Endodermal cell (in vitro differentiated cells): ENCODE measurements at regions not wholly inside any gene's neighbourhood (a gene's known extent, or its start where the extent isn't known, plus 50 kb on each side); places are given as distances from the start of the nearest gene placed in this dataset.

Experiments used
- DNase-seq: peaks from one replicate; pipeline ENCODE4 v3.0.0-alpha.2; 2017
- H3K27ac ChIP-seq: 2 replicates; pipeline ENCODE4 v1.5.1; 2013; ENCODE audit warnings: mild to moderate bottlenecking, low read depth, low read length, moderate library complexity
- H3K27me3 ChIP-seq: 2 replicates; pipeline ENCODE4 v1.6.1; 2013; ENCODE audit warnings: mild to moderate bottlenecking, low read length, moderate library complexity; ENCODE audit not compliant: insufficient read depth, control insufficient read depth, poor library complexity, severe bottlenecking
- H3K36me3 ChIP-seq: 2 replicates; pipeline ENCODE4 v1.7.0; 2013; ENCODE audit warnings: mild to moderate bottlenecking, low read length, moderate library complexity; ENCODE audit not compliant: control insufficient read depth, insufficient read depth
- H3K4me1 ChIP-seq: one replicate; pipeline ENCODE4 v1.7.0; 2013; ENCODE audit warnings: low read length; ENCODE audit not compliant: control insufficient read depth, insufficient read depth
- H3K4me3 ChIP-seq: 2 replicates; pipeline ENCODE4 v1.5.1; 2013; ENCODE audit warnings: mild to moderate bottlenecking, low read length, moderate library complexity
- H3K9ac ChIP-seq: 2 replicates; pipeline ENCODE4 v1.6.1; 2013; ENCODE audit warnings: mild to moderate bottlenecking, low read length, moderate library complexity; ENCODE audit not compliant: poor library complexity, severe bottlenecking; ENCODE audit errors: extremely low read depth
- H3K9me3 ChIP-seq: 2 replicates; pipeline ENCODE4 v1.6.1; 2013; ENCODE audit warnings: mild to moderate bottlenecking, low read length, moderate library complexity; ENCODE audit not compliant: control insufficient read depth
- H3K27ac Mint-ChIP-seq: 2 replicates; pipeline ENCODE4 v1.8.0; 2020; ENCODE audit warnings: mixed read lengths
- H3K27me3 Mint-ChIP-seq: 2 replicates; pipeline ENCODE4 v1.8.0; 2021; ENCODE audit warnings: mild to moderate bottlenecking, mixed read lengths; ENCODE audit not compliant: insufficient read depth
- H3K36me3 Mint-ChIP-seq: 2 replicates; pipeline ENCODE4 v1.8.0; 2020; ENCODE audit warnings: low read depth, mixed read lengths
- H3K4me1 Mint-ChIP-seq: 2 replicates; pipeline ENCODE4 v1.8.0; 2020; ENCODE audit warnings: mixed read lengths
- H3K4me3 Mint-ChIP-seq: 2 replicates; pipeline ENCODE4 v1.8.0; 2020; ENCODE audit warnings: mild to moderate bottlenecking, moderate library complexity, mixed read lengths
- H3K9me3 Mint-ChIP-seq: 2 replicates; pipeline ENCODE4 v1.8.0; 2020; ENCODE audit warnings: mild to moderate bottlenecking, mixed read lengths
- WGBS, 2 experiments: methylation state at CpG; one replicate each; pipeline versions ENCODE4 v1.1.5 to v1.1.7; 2013; ENCODE audit warnings: missing lambda C conversion rate in 2 of 2, mixed read lengths in 1 of 2; ENCODE audit not compliant: insufficient coverage in 1 of 2, insufficient read length in 1 of 2; 5-methylcytosine and 5-hydroxymethylcytosine counted together
- TF ChIP-seq, protein P1 (sequence below): fragments of 200-600 bp; sonication (generic); conservative IDR thresholded peaks from 2 replicates; pipeline ENCODE4 v1.5.0; 2021; ENCODE audit warnings: antibody characterized with exemption, mild to moderate bottlenecking

DNA sequence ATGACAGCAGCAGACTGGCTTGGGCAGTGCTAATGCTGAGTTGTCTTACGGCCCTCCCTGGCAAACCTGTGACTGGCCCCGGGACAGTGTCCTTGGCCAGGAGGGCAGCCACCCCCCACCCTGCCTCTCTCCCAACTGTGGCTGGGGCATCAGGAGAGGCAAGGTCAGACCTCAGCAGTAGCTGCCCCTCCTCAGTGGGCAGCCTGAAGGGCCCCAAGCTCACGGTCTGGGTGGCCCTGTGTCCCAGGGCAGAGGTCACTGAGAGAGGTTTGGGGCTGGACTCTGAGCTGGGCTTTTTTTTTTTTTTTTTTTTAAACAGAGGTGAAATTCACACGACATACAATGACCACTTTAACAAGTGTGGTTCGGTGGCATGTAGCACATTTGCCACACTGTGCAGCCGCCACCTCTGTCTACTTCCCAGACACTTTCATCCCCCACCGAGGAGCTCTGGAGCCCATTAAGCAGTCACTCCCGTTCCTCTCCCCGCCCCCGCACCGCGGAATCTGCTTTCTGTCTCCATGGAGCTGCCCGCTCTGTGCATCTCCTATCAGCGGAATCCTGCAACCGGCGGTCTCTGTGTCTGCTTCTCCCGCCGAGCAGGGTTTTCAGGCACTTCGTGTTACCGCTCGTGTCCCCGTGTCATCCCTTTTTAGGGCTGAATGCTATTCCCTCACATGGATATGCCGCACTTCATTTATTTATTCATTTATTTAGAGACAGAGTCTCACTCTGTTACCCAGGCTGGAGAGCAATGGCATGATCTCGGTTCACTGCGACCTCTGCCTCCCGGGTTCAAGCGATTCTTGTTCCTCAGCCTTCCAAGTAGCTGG lies 67.9 kb upstream of the GATA5 start:
- H3K27ac Mint-ChIP-seq, result no peak overlapping the region
- no peaks in the 10 kb centered on the region for H3K27me3 Mint-ChIP-seq
- TF ChIP-seq, protein P1, sequence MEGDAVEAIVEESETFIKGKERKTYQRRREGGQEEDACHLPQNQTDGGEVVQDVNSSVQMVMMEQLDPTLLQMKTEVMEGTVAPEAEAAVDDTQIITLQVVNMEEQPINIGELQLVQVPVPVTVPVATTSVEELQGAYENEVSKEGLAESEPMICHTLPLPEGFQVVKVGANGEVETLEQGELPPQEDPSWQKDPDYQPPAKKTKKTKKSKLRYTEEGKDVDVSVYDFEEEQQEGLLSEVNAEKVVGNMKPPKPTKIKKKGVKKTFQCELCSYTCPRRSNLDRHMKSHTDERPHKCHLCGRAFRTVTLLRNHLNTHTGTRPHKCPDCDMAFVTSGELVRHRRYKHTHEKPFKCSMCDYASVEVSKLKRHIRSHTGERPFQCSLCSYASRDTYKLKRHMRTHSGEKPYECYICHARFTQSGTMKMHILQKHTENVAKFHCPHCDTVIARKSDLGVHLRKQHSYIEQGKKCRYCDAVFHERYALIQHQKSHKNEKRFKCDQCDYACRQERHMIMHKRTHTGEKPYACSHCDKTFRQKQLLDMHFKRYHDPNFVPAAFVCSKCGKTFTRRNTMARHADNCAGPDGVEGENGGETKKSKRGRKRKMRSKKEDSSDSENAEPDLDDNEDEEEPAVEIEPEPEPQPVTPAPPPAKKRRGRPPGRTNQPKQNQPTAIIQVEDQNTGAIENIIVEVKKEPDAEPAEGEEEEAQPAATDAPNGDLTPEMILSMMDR, result no peak
- Histone ChIP-seq H3K9ac (no peak overlapping the region), H3K9me3 (no peaks in the 10 kb centered on the region), H3K27me3 (no peaks in the 10 kb centered on the region), H3K27ac (no peak overlapping the region), H3K36me3 (no peaks in the 10 kb centered on the region), H3K4me1 (no peaks in the 10 kb centered on the region), H3K4me3 (no peak overlapping the region)
- DNase-seq, result no peak
- H3K36me3 Mint-ChIP-seq, result no peaks in the 10 kb centered on the region
- H3K4me3 Mint-ChIP-seq, result no peak overlapping the region
- no peaks in the 10 kb centered on the region for H3K4me1 Mint-ChIP-seq
- WGBS, 2 experiments, result 86 to 88% methylated on average over 24 to 27 of the region's 27 CpGs
- H3K9me3 Mint-ChIP-seq, result peaks cover 6% of the 10 kb centered on the region

DNA sequence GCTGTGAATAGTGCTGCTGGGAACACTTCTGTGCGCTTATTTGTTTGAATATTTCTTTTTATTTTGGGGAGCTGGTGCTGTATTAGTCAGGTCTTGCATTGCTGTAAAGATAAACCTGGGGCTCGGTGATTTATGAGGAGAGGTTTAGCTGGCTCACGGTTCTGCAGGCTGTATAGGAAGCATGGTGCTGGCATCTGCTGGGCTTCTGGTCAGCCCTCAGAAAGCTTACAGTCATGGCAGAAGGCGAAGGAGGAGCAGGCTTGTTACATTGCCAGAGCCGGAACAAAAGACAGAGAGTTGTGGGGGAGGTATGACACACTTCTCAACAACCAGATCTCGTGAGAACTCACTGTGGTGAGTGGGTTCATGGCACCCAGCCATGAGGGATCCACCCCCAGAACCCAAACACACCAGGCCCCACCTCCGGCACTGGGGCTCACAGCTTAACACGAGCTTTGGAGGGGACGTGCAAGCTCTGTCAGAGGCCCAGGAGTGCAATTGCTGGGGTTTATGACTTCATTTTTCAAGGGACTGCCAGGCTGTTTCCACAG lies 68.8 kb upstream of the GATA5 start:
- H3K27me3 Mint-ChIP-seq, result no peaks in the 10 kb centered on the region
- no peak overlapping the region for H3K4me3 Mint-ChIP-seq
- no peak overlapping the region for H3K27ac Mint-ChIP-seq
- H3K36me3 ChIP-seq, result no peaks in the 10 kb centered on the region
- no peak overlapping the region for H3K4me3 ChIP-seq
- H3K36me3 Mint-ChIP-seq, result no peaks in the 10 kb centered on the region
- no peaks in the 10 kb centered on the region for H3K4me1 ChIP-seq
- DNase-seq, result no peak
- TF ChIP-seq, protein P1, result no peak
- H3K9me3 Mint-ChIP-seq, result peaks cover 6% of the 10 kb centered on the region
- H3K9ac ChIP-seq, result no peak overlapping the region
- no peaks in the 10 kb centered on the region for H3K4me1 Mint-ChIP-seq
- H3K27ac ChIP-seq, result no peak overlapping the region
- 89 to 95% methylated on average over 8 to 9 of the region's 9 CpGs for WGBS, 2 experiments
- H3K27me3 ChIP-seq, result peaks cover 6% of the 10 kb centered on the region
- H3K9me3 ChIP-seq, result no peaks in the 10 kb centered on the region

DNA sequence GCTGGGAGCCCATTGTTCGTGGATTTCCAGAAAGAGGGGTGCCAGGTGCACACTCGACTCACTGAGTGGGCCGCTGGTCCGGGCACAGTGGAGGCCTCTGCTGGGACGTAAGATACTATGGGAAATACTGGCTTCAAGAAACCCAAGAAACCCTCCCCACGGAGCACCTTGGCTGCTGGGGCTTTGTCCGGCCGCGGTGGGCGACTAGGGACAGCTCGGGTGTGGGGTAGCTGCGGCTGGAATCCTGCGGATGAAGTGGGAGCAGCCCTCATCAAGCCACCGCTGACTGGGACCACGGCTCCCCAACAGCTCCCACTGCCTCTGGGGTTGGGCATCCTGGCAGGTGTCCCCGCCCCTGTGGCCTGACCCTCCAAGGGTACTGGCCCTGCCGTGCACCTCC lies 69.5 kb upstream of the GATA5 start:
- peaks cover 8% of the 10 kb centered on the region for H3K27me3 ChIP-seq
- H3K36me3 ChIP-seq, result no peaks in the 10 kb centered on the region
- H3K4me3 ChIP-seq, result no peak overlapping the region
- no peaks in the 10 kb centered on the region for H3K4me1 Mint-ChIP-seq
- WGBS, 2 experiments, result 94% methylated on average over 12 to 17 of the region's 17 CpGs
- no peak overlapping the region for H3K27ac Mint-ChIP-seq
- H3K9me3 ChIP-seq, result no peaks in the 10 kb centered on the region
- TF ChIP-seq, protein P1, result no peak
- no peak overlapping the region for H3K9ac ChIP-seq
- DNase-seq, result no peak
- H3K27me3 Mint-ChIP-seq, result no peaks in the 10 kb centered on the region
- H3K9me3 Mint-ChIP-seq, result peaks cover 6% of the 10 kb centered on the region
- H3K4me1 ChIP-seq, result no peaks in the 10 kb centered on the region
- no peak overlapping the region for H3K4me3 Mint-ChIP-seq
- no peak overlapping the region for H3K27ac ChIP-seq
- no peaks in the 10 kb centered on the region for H3K36me3 Mint-ChIP-seq
